ENCODE measurements at regions not wholly inside any gene's neighbourhood (a gene's known extent, or its start where the extent isn't known, plus 50 kb on each side); places are given as distances from the start of the nearest gene placed in this dataset.

DNA sequence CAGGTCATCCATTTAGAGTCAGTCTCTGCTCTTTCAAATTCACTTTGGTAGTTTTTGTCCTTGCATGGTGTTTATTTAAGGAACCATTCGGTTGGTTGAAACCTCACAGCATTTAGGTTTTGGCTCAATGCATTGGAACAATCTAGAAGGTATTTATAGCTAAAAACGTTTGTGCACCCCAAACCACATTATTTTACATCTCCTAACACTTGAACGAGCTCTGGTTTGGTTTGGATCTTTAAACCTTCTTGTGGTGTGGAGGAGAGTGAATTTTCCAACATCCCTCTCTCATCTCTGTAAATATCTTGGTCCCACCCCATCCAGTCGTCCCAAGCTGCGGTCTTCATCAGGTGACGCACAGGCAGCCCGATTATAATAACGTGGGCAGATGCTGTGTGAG, 287.9 kb downstream of the LPIN1 start:
- TF ChIP-seq, protein P1, sequence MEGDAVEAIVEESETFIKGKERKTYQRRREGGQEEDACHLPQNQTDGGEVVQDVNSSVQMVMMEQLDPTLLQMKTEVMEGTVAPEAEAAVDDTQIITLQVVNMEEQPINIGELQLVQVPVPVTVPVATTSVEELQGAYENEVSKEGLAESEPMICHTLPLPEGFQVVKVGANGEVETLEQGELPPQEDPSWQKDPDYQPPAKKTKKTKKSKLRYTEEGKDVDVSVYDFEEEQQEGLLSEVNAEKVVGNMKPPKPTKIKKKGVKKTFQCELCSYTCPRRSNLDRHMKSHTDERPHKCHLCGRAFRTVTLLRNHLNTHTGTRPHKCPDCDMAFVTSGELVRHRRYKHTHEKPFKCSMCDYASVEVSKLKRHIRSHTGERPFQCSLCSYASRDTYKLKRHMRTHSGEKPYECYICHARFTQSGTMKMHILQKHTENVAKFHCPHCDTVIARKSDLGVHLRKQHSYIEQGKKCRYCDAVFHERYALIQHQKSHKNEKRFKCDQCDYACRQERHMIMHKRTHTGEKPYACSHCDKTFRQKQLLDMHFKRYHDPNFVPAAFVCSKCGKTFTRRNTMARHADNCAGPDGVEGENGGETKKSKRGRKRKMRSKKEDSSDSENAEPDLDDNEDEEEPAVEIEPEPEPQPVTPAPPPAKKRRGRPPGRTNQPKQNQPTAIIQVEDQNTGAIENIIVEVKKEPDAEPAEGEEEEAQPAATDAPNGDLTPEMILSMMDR (IDR thresholded peaks at IDR 0.05) = no peak
- TF ChIP-seq POLR2A (IDR thresholded peaks at IDR 0.05) (no peak), POLR2AphosphoS5 (IDR thresholded peaks at IDR 0.05; ENCODE audit: insufficient read depth in 1 of 2, low read depth in 1 of 2) (no peak)
